ENCODE measurements at regions not wholly inside any gene's neighbourhood (a gene's known extent, or its start where the extent isn't known, plus 50 kb on each side); places are given as distances from the start of the nearest gene placed in this dataset.
A peak's percentile ranks its signal among the peaks of the same experiment; 100 is the strongest.

GRCh38 chr3:27642796-27643195 is 79.3 kb downstream of the EOMES start:
- Histone ChIP-seq H3K9me3 (no peaks in the 10 kb centered on the region), H3K36me3 (no peaks in the 10 kb centered on the region), H3K4me3 (no peak overlapping the region), H3K27ac (no peak overlapping the region), H3K27me3 (no peaks in the 10 kb centered on the region), H3K4me1 (peaks cover 0 to 13% (median 0%) of the 10 kb centered on the region in 12 donors)
- intact Hi-C loops (cut with DNase I), result loop anchor here in 1 of 10 donors (10.0 kb wide), 1 partner anchor 158 kb away; the partner anchor contains the start of gene SLC4A7
- ATAC-seq (no peak), DNase-seq (no peak)
- WGBS, 4 donors, result 88 to 90% (median 88%) methylated on average over 5 of the region's 5 CpGs
- no peak for TF ChIP-seq POLR2A (IDR thresholded peaks at IDR 0.05)
- TF ChIP-seq CTCF (IDR thresholded peaks at IDR 0.05), result no peak

DNA sequence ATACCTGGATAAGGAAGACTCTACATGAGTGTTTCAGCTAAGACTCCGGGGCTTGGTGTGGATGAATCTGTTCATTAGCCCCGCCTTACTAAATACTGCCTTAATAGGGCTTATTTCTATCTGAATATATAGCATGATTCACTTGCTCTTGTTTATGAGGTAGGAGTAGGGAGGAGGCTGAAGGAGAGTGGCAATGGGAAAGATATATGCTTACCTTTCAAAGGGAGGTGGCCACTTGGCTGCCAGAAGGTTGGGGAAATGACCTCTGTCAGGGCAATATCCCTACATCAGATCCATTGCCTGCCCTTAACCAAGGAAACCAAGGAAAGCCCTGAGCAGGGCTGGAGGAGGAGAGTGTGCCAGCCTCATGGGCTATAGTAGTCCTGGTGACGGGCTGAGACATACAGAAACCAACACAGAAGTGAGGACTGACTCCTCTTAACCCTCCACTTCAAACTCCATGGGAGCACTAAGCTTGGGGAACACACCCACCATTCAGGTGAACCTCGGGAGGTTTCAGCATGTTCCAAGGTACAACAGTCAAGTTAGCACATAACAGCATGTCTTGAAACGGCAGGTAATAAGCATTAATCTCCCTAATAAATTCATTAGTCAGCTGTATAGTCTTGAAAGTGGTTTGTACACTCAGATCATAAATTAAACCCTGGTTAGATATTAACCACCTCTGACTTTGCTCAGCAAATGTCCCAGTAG is 80.1 kb downstream of the EOMES start:
- intact Hi-C loops (cut with DNase I), result loop anchor here in 1 of 10 donors (10.0 kb wide), 1 partner anchor 157 kb away; the partner anchor contains the start of gene SLC4A7

DNA sequence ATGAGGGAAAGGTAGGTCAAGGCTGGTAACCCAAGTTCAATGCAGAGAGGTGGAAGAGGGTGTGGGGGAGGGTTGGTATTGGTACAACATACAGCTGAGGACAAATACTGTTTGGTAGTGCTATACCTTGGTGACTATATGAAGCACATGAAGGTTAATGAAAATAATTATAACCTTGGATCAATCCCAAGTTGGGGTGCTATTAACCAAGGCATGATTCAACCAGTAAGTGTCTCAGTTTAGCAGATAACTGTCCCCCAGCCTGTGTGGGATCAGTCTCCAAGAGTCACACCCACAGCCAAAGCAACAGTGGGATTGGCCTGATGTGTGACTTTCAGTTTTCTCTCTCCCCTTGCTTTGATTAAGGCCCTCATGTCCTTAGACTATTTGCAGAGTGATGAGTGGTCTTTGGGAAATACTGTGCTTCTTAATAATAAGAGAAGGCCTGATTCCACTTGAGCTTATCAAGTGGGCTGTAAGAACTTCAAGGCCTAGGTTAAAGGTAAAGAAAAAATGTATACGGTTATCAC is 80.8 kb downstream of the EOMES start:
- TF ChIP-seq POLR2A (IDR thresholded peaks at IDR 0.05), result no peak
- no peak for TF ChIP-seq CTCF (IDR thresholded peaks at IDR 0.05)
- no peaks in the 10 kb centered on the region for H3K9me3 ChIP-seq

More for the DNA sequence above, 80.1 kb downstream of the EOMES start:
- Histone ChIP-seq H3K36me3 (no peaks in the 10 kb centered on the region), H3K9me3 (no peaks in the 10 kb centered on the region), H3K27me3 (no peaks in the 10 kb centered on the region), H3K4me1 (peaks cover 0 to 13% (median 0%) of the 10 kb centered on the region in 12 donors), H3K27ac (no peak overlapping the region), H3K4me3 (no peak overlapping the region)
- WGBS, 4 donors, result 93 to 95% (median 94%) methylated on average over 5 of the region's 5 CpGs
- DNase-seq, result no peak
- no peak for TF ChIP-seq CTCF (IDR thresholded peaks at IDR 0.05)
- no peak for TF ChIP-seq POLR2A (IDR thresholded peaks at IDR 0.05)
- no peak for ATAC-seq

DNA sequence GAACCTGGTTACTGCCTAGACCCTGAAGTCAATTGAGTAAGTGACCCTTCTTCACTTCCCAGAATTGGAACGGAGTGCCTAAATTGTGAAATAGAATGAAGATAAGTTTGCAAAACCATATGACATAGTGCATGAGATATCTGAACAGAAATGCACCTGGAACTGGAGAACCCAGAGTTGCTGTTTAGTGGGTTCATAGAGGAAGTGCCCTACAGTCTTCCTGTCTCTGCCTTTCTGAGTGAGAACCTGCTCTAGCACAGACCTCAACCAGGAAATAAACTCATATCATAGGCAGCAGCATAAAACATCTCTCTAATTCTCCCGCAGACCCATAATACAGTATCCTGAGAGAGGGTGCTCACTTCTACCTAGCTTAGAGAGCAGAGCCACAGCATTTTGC is 82.9 kb downstream of the EOMES start:
- TF ChIP-seq POLR2A (IDR thresholded peaks at IDR 0.05) (no peak), CTCF (IDR thresholded peaks at IDR 0.05) (no peak)
- Histone ChIP-seq H3K36me3 (no peaks in the 10 kb centered on the region), H3K4me1 (peaks cover 0 to 13% (median 0%) of the 10 kb centered on the region in 12 donors), H3K4me3 (no peak overlapping the region), H3K27ac (peak overlapping the region in 1 of 12 donors; percentile 69), H3K27me3 (no peaks in the 10 kb centered on the region), H3K9me3 (no peaks in the 10 kb centered on the region)
- no peak for ATAC-seq
- intact Hi-C loops (cut with DNase I), result loop anchor here in 2 of 10 donors (10.0 kb wide), 1 partner anchor 154 kb away; the partner anchor contains the start of gene SLC4A7 (in 2 of the 2)
- no peak for DNase-seq
- WGBS, 4 donors, result 72 to 94% (median 86%) methylated on average over 2 of the region's 2 CpGs

More for the DNA sequence above, 80.8 kb downstream of the EOMES start:
- DNase-seq, result no peak
- intact Hi-C loops (cut with DNase I), result loop anchor here in 1 of 10 donors (10.0 kb wide), 1 partner anchor 157 kb away; the partner anchor contains the start of gene SLC4A7
- Histone ChIP-seq H3K27me3 (no peaks in the 10 kb centered on the region), H3K27ac (no peak overlapping the region), H3K4me3 (no peak overlapping the region), H3K36me3 (no peaks in the 10 kb centered on the region), H3K4me1 (peaks cover 0 to 13% (median 0%) of the 10 kb centered on the region in 12 donors)
- ATAC-seq, result no peak
- 86 to 93% (median 89%) methylated on average over 1 of the region's 1 CpG for WGBS, 4 donors

Measured in heart left ventricle (tissue), 16 donors.